H1 (cell line): ENCODE measurements at regions not wholly inside any gene's neighbourhood (a gene's known extent, or its start where the extent isn't known, plus 50 kb on each side); places are given as distances from the start of the nearest gene placed in this dataset.

Source experiments
- CBX5 ChIP-seq: fragments of 300-800, 300-1000 bp; sonication (generic); IDR thresholded peaks from 2 replicates; pipeline ENCODE4 v1.7.1; 2016; ENCODE audit warnings: antibody characterized with exemption, low read length, low read depth
- EGR1 ChIP-seq: IDR thresholded peaks from 2 replicates; pipeline ENCODE4 v1.6.1; 2011; ENCODE audit warnings: low read depth, low read length, borderline replicate concordance
- HDAC2 ChIP-seq, 2 experiments: fragments of 300-600 bp in 1 of 2; sonication (generic) in 1 of 2; IDR thresholded peaks; 2 replicates each; pipeline ENCODE4 v1.6.1; 2011 to 2012; ENCODE audit warnings: low read depth in 2 of 2, low read length in 2 of 2, mild to moderate bottlenecking in 2 of 2, moderate library complexity in 2 of 2, borderline replicate concordance in 1 of 2, inconsistent platforms in 1 of 2
- HDAC6 ChIP-seq: IDR thresholded peaks from one replicate; pipeline ENCODE4 v1.7.1; 2012; ENCODE audit warnings: low read depth, mild to moderate bottlenecking, inconsistent platforms, low read length, moderate library complexity
- JUN ChIP-seq: IDR thresholded peaks from 2 replicates; pipeline ENCODE4 v1.6.1; 2011; ENCODE audit warnings: low read depth, mild to moderate bottlenecking, improper control_type of control experiment, low read length
- RFX5 ChIP-seq: IDR thresholded peaks from 2 replicates; pipeline ENCODE4 v1.6.1; 2011; ENCODE audit warnings: low read depth, low read length, improper control_type of control experiment, borderline replicate concordance
- RXRA ChIP-seq: IDR thresholded peaks from 2 replicates; pipeline ENCODE4 v1.6.1; 2011; ENCODE audit warnings: low read depth, mild to moderate bottlenecking, low read length, moderate library complexity; ENCODE audit not compliant: insufficient read depth
- SIN3A ChIP-seq, 2 experiments: IDR thresholded peaks in 1 of 2; conservative IDR thresholded peaks in 1 of 2; 2 replicates each; pipeline ENCODE4 v1.6.1; 2011 to 2012; ENCODE audit warnings: low read length in 2 of 2, improper control_type of control experiment in 1 of 2, low read depth in 1 of 2, mild to moderate bottlenecking in 1 of 2
- TBP ChIP-seq: IDR thresholded peaks from 2 replicates; pipeline ENCODE4 v1.6.1; 2011; ENCODE audit warnings: low read depth, low read length, improper control_type of control experiment
- ZNF274 ChIP-seq: IDR thresholded peaks from 2 replicates; pipeline ENCODE4 v1.7.0; 2012; ENCODE audit warnings: low read length, borderline replicate concordance; ENCODE audit errors: extremely low read depth
- TF ChIP-seq, protein P1 (sequence below), 3 experiments: IDR thresholded peaks; 1 replicate in 2 of 3; 2 replicates in 1 of 3; pipeline versions ENCODE4 v1.5.1 to v1.6.1; 2011; ENCODE audit warnings: low read length in 3 of 3, mild to moderate bottlenecking in 3 of 3, inconsistent platforms in 2 of 3, low read depth in 1 of 3, moderate library complexity in 1 of 3; ENCODE audit not compliant: insufficient read depth in 1 of 3; ENCODE audit errors: control extremely low read depth in 1 of 3

DNA sequence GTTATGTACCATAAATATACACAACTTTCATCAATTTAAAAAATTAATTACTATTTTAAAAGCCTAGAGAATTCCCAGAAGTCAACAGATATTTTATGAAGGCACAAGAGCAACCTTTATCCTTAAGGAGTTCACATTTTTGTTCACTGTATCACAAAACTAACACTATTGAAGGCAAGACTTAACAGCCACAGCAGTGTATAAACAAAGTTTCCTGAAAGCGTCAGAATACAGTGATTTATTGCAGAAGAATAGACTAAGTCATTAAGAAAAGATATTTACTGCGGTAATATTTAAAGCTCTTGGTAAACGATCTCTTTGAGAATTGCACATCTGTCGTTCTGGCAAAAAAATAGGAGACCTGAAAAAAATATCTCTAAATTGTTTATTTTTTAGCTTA lies 419.3 kb upstream of the NBEA start:
- TF ChIP-seq, protein P1, sequence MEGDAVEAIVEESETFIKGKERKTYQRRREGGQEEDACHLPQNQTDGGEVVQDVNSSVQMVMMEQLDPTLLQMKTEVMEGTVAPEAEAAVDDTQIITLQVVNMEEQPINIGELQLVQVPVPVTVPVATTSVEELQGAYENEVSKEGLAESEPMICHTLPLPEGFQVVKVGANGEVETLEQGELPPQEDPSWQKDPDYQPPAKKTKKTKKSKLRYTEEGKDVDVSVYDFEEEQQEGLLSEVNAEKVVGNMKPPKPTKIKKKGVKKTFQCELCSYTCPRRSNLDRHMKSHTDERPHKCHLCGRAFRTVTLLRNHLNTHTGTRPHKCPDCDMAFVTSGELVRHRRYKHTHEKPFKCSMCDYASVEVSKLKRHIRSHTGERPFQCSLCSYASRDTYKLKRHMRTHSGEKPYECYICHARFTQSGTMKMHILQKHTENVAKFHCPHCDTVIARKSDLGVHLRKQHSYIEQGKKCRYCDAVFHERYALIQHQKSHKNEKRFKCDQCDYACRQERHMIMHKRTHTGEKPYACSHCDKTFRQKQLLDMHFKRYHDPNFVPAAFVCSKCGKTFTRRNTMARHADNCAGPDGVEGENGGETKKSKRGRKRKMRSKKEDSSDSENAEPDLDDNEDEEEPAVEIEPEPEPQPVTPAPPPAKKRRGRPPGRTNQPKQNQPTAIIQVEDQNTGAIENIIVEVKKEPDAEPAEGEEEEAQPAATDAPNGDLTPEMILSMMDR (IDR thresholded peaks at IDR 0.05; ENCODE audit: control extremely low read depth in 1 of 3, insufficient read depth in 1 of 3, low read depth in 1 of 3, low read length in 3 of 3) = no peak
- TF ChIP-seq TBP (no peak), SIN3A (conservative IDR thresholded peaks at IDR 0.05 in 1 of 2, IDR thresholded peaks at IDR 0.05 in 1 of 2; ENCODE audit: low read depth in 1 of 2, low read length in 2 of 2) (no peak), JUN (no peak), ZNF274 (no peak), CBX5 (no peak), RXRA (no peak), HDAC2 (IDR thresholded peaks at IDR 0.05; ENCODE audit: borderline replicate concordance in 1 of 2, low read depth in 2 of 2, low read length in 2 of 2) (no peak), EGR1 (no peak), HDAC6 (no peak), RFX5 (no peak)
